Keratinocyte (primary cell): ENCODE measurements at regions not wholly inside any gene's neighbourhood (a gene's known extent, or its start where the extent isn't known, plus 50 kb on each side); places are given as distances from the start of the nearest gene placed in this dataset.

ENCODE experiments used
- DNase-seq: peaks from one replicate; pipeline ENCODE4 v3.0.0-alpha.2; 2011; ENCODE audit warnings: low read depth, missing footprints, low spot score
- FAIRE-seq: peaks from 2 replicates; lab custom pipeline; 2011; peaks lifted over from hg19 to GRCh38; lab: Jason Lieb, UNC
- H2AFZ ChIP-seq: 2 replicates; pipeline ENCODE4 v1.6.0; 2012; ENCODE audit warnings: low read length, control low read depth, inconsistent platforms; ENCODE audit not compliant: control insufficient read depth
- H3K27ac ChIP-seq: 2 replicates; pipeline ENCODE4 v1.5.1; 2011; ENCODE audit warnings: low read length; ENCODE audit not compliant: control insufficient read depth, insufficient read depth
- H3K27me3 ChIP-seq: 3 replicates; pipeline ENCODE4 v1.6.0; 2011; ENCODE audit warnings: low read length; ENCODE audit not compliant: control insufficient read depth, insufficient read depth; ENCODE audit errors: extremely low read depth
- H3K36me3 ChIP-seq, 2 experiments: 2 replicates in 1 of 2; 3 replicates in 1 of 2; pipeline ENCODE4 v1.5.1; 2011; ENCODE audit warnings: low read length in 2 of 2, mild to moderate bottlenecking in 1 of 2; ENCODE audit not compliant: control insufficient read depth in 2 of 2, insufficient read depth in 2 of 2; ENCODE audit errors: extremely low read depth in 1 of 2
- H3K4me1 ChIP-seq: 3 replicates; pipeline ENCODE4 v1.5.1; 2011; ENCODE audit warnings: low read length; ENCODE audit not compliant: control insufficient read depth, insufficient read depth; ENCODE audit errors: extremely low read depth
- H3K4me2 ChIP-seq: 3 replicates; pipeline ENCODE4 v1.6.0; 2011; ENCODE audit warnings: low read depth, low read length; ENCODE audit not compliant: control insufficient read depth, insufficient read depth; ENCODE audit errors: extremely low read depth
- H3K4me3 ChIP-seq, 3 experiments: fragments of 200-600 bp in 1 of 3; sonication (generic) in 1 of 3; 2 replicates in 2 of 3; 3 replicates in 1 of 3; pipeline ENCODE4 v1.5.1; 2011 to 2016; ENCODE audit warnings: low read length in 3 of 3, mild to moderate bottlenecking in 3 of 3, control low read depth in 2 of 3, inconsistent platforms in 1 of 3, low read depth in 1 of 3, mixed read lengths in 1 of 3, mixed run types in 1 of 3, moderate library complexity in 1 of 3; ENCODE audit not compliant: control insufficient read depth in 2 of 3, insufficient read depth in 2 of 3; ENCODE audit errors: extremely low read depth in 1 of 3
- H3K79me2 ChIP-seq: 2 replicates; pipeline ENCODE4 v1.6.0; 2012; ENCODE audit warnings: low read length; ENCODE audit not compliant: control insufficient read depth, insufficient read depth
- H3K9ac ChIP-seq: 3 replicates; pipeline ENCODE4 v1.6.0; 2011; ENCODE audit warnings: low read length; ENCODE audit not compliant: control insufficient read depth, insufficient read depth; ENCODE audit errors: extremely low read depth
- H3K9me1 ChIP-seq: 3 replicates; pipeline ENCODE4 v1.6.0; 2011; ENCODE audit warnings: low read length; ENCODE audit not compliant: control insufficient read depth, insufficient read depth; ENCODE audit errors: extremely low read depth
- H3K9me3 ChIP-seq: 2 replicates; pipeline ENCODE4 v1.5.1; 2012; ENCODE audit warnings: low read depth, low read length; ENCODE audit not compliant: control insufficient read depth
- H4K20me1 ChIP-seq: 3 replicates; pipeline ENCODE4 v1.6.0; 2011; ENCODE audit warnings: low read length; ENCODE audit not compliant: control insufficient read depth, insufficient read depth; ENCODE audit errors: extremely low read depth
- EZH2 ChIP-seq: IDR thresholded peaks from one replicate; pipeline ENCODE4 v1.6.1; 2012; ENCODE audit warnings: inconsistent platforms, mild to moderate bottlenecking, low read length, moderate library complexity
- dilution Hi-C: fragments of 300-500 bp; cut with MboI; formaldehyde crosslinking; loops from one replicate; pipeline ENCODE4 v1.7.0; 2020; ENCODE audit warnings: low sequenced_read_pairs; ENCODE audit not compliant: extremely low pct_ligation_motif_present
- TF ChIP-seq, protein P1 (sequence below), 3 experiments: IDR thresholded peaks in 1 of 3; conservative IDR thresholded peaks in 1 of 3; optimal IDR thresholded peaks in 1 of 3; 2 replicates in 2 of 3; 3 replicates in 1 of 3; pipeline versions ENCODE3 to v1.5.1; 2011; ENCODE audit warnings: low read length in 3 of 3, mild to moderate bottlenecking in 3 of 3, moderate library complexity in 2 of 3, control low read depth in 1 of 3, inconsistent platforms in 1 of 3; ENCODE audit not compliant: insufficient read depth in 2 of 3; ENCODE audit errors: extremely low read depth in 1 of 3

DNA sequence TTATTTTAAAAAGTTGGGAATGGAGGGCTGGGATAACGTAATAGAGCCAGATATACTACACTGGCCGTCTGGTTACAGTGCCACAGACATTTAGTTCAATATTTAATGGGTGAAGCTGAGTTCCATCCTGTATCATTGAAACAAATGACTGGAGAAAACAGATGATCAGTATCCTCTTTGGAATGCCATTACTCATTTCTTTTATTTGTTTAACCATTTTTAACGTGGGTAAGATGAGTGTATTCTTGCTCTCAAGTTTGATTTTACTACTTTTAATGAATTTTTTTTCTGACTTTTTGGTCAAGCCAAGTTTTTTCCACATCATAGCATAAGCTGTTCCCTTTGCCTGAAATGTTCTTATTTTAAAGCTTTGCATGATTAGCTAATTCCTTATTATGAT lies 53.9 kb upstream of the GRM7 start:
- TF ChIP-seq, protein P1, sequence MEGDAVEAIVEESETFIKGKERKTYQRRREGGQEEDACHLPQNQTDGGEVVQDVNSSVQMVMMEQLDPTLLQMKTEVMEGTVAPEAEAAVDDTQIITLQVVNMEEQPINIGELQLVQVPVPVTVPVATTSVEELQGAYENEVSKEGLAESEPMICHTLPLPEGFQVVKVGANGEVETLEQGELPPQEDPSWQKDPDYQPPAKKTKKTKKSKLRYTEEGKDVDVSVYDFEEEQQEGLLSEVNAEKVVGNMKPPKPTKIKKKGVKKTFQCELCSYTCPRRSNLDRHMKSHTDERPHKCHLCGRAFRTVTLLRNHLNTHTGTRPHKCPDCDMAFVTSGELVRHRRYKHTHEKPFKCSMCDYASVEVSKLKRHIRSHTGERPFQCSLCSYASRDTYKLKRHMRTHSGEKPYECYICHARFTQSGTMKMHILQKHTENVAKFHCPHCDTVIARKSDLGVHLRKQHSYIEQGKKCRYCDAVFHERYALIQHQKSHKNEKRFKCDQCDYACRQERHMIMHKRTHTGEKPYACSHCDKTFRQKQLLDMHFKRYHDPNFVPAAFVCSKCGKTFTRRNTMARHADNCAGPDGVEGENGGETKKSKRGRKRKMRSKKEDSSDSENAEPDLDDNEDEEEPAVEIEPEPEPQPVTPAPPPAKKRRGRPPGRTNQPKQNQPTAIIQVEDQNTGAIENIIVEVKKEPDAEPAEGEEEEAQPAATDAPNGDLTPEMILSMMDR (optimal IDR thresholded peaks at IDR 0.05 in 1 of 3, IDR thresholded peaks at IDR 0.05 in 1 of 3, conservative IDR thresholded peaks at IDR 0.05 in 1 of 3; ENCODE audit: extremely low read depth in 1 of 3, insufficient read depth in 2 of 3, low read length in 3 of 3) = no peak
- TF ChIP-seq EZH2 = no peak
- Histone ChIP-seq H3K9me3 (no peaks in the 10 kb centered on the region), H3K4me3 (no peak overlapping the region), H3K4me2 (no peak overlapping the region), H3K79me2 (no peaks in the 10 kb centered on the region), H3K9me1 (no peaks in the 10 kb centered on the region), H2AFZ (no peak overlapping the region), H3K27me3 (no peaks in the 10 kb centered on the region), H4K20me1 (no peaks in the 10 kb centered on the region), H3K4me1 (peaks cover 3% of the 10 kb centered on the region), H3K9ac (no peak overlapping the region), H3K36me3 (no peaks in the 10 kb centered on the region), H3K27ac (no peak overlapping the region)
- dilution Hi-C loops = no loop called here
- FAIRE-seq = no peak
- no peak for DNase-seq

DNA sequence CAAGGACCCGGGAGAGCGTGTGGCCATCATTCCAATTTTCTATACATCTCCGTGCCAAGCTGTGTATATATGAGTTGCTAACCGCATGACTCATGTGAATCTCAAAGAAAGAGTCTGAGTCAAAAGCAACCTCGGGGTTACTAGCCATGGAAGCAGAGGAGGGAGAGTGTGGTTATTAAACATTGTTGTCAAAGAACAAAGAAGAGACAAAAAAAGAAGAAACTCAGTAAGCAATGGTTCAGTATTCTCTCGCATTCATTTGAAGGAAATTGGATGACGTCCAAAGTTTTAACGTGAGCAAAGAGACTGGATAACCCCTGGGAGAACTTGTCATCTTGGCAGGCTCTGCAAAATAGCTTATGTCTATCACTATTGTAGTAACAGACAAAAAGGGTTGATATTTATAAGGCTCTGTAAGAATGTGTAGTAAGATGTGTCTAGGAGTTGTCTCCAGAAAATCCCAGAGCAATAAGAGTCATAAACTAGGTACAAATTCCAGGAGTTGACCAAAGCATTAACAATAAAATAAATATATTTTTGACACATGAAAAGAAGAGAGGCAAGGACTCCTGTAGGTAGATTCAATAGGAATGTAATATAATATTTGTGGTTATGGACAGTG lies 52.8 kb upstream of the GRM7 start:
- peak; percentile 40 for DNase-seq
- no peak overlapping the region for H3K9ac ChIP-seq
- H3K4me3 ChIP-seq = no peak overlapping the region
- no peak for TF ChIP-seq EZH2
- TF ChIP-seq, protein P1 (optimal IDR thresholded peaks at IDR 0.05 in 1 of 3, IDR thresholded peaks at IDR 0.05 in 1 of 3, conservative IDR thresholded peaks at IDR 0.05 in 1 of 3; ENCODE audit: extremely low read depth in 1 of 3, insufficient read depth in 2 of 3, low read length in 3 of 3) = no peak
- no peaks in the 10 kb centered on the region for H3K79me2 ChIP-seq
- H3K4me2 ChIP-seq = no peak overlapping the region
- H3K4me1 ChIP-seq = peaks cover 3% of the 10 kb centered on the region
- no peaks in the 10 kb centered on the region for H3K9me1 ChIP-seq
- H3K27me3 ChIP-seq = no peaks in the 10 kb centered on the region
- H3K9me3 ChIP-seq = no peaks in the 10 kb centered on the region
- no peak overlapping the region for H3K27ac ChIP-seq
- dilution Hi-C loops = no loop called here
- no peak overlapping the region for H2AFZ ChIP-seq
- peak; percentile 83 for FAIRE-seq
- no peaks in the 10 kb centered on the region for H3K36me3 ChIP-seq
- no peaks in the 10 kb centered on the region for H4K20me1 ChIP-seq
